ENCODE measurements at regions not wholly inside any gene's neighbourhood (a gene's known extent, or its start where the extent isn't known, plus 50 kb on each side); places are given as distances from the start of the nearest gene placed in this dataset.

- FAIRE-seq (no peak), DNase-seq (ENCODE audit: low read depth, low spot score) (no peak)
- ChIA-PET CTCF (interaction anchor here (0.8 to 1.3 kb wide), 2 partner anchors 13 to 25 kb away, joined by 3 read pairs; no protein-coding TSS in a partner anchor), POLR2A (no interaction called here)
- Histone ChIP-seq H2AFZ (ENCODE audit: low read depth, low read length) (no peak overlapping the region), H3K79me2 (ENCODE audit: control insufficient read depth, insufficient read depth, low read length) (no peaks in the 10 kb centered on the region), H3K9me3 (replicated peaks; ENCODE audit: control insufficient read depth, insufficient read depth, low read length) (no peaks in the 10 kb centered on the region), H3K9me1 (replicated peaks; ENCODE audit: control insufficient read depth, extremely low read depth, insufficient read depth, low read length) (no peaks in the 10 kb centered on the region), H3K27ac (ENCODE audit: insufficient read depth, low read depth, low read length) (no peak overlapping the region), H4K20me1 (replicated peaks; ENCODE audit: control insufficient read depth, extremely low read depth, insufficient read depth, low read length) (no peaks in the 10 kb centered on the region), H3K4me2 (ENCODE audit: insufficient read depth, low read length) (no peak overlapping the region), H3K27me3 (ENCODE audit: control insufficient read depth in 2 of 2, insufficient read depth in 2 of 2, low read length in 2 of 2) (no peaks in the 10 kb centered on the region), H3K36me3 (ENCODE audit: control insufficient read depth in 2 of 2, extremely low read depth in 1 of 2, insufficient read depth in 2 of 2, low read length in 2 of 2) (no peaks in the 10 kb centered on the region), H3K4me1 (ENCODE audit: control insufficient read depth, extremely low read depth, insufficient read depth, low read length) (no peaks in the 10 kb centered on the region), H3K9ac (replicated peaks; ENCODE audit: extremely low read depth, insufficient read depth, low read length) (no peak overlapping the region), H3K4me3 (replicated peaks in 1 of 3; ENCODE audit: insufficient read depth in 1 of 3, low read depth in 1 of 3, low read length in 3 of 3) (no peak overlapping the region)
- no peak for TF ChIP-seq POLR2A (IDR thresholded peaks at IDR 0.05; ENCODE audit: low read depth, low read length)
- TF ChIP-seq MAX (IDR thresholded peaks at IDR 0.05; ENCODE audit: insufficient read depth, insufficient read length) = no peak
- no peak for TF ChIP-seq FOS (IDR thresholded peaks at IDR 0.05; ENCODE audit: borderline replicate concordance, insufficient read depth, low read length)
- TF ChIP-seq EZH2 (IDR thresholded peaks at IDR 0.05; ENCODE audit: borderline replicate concordance, low read depth, low read length, severe bottlenecking) = no peak
- no peak for TF ChIP-seq POLR2AphosphoS5 (IDR thresholded peaks at IDR 0.05; ENCODE audit: insufficient read depth, low read depth, low read length)
- no peak for TF ChIP-seq JUN (IDR thresholded peaks at IDR 0.05; ENCODE audit: borderline replicate concordance, insufficient read depth, insufficient read length, low read depth)
- TF ChIP-seq, protein P1, sequence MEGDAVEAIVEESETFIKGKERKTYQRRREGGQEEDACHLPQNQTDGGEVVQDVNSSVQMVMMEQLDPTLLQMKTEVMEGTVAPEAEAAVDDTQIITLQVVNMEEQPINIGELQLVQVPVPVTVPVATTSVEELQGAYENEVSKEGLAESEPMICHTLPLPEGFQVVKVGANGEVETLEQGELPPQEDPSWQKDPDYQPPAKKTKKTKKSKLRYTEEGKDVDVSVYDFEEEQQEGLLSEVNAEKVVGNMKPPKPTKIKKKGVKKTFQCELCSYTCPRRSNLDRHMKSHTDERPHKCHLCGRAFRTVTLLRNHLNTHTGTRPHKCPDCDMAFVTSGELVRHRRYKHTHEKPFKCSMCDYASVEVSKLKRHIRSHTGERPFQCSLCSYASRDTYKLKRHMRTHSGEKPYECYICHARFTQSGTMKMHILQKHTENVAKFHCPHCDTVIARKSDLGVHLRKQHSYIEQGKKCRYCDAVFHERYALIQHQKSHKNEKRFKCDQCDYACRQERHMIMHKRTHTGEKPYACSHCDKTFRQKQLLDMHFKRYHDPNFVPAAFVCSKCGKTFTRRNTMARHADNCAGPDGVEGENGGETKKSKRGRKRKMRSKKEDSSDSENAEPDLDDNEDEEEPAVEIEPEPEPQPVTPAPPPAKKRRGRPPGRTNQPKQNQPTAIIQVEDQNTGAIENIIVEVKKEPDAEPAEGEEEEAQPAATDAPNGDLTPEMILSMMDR (IDR thresholded peaks at IDR 0.05; ENCODE audit: extremely low read depth in 1 of 2, insufficient read depth in 1 of 2, low read depth in 1 of 2, low read length in 2 of 2) = no peak
- no peak for TF ChIP-seq GATA2 (IDR thresholded peaks at IDR 0.05; ENCODE audit: insufficient read depth, insufficient read length, low read depth, low read length)
- TF ChIP-seq MYC (IDR thresholded peaks at IDR 0.05; ENCODE audit: low read depth, low read length) = no peak
- intact Hi-C loops (cut with micrococcal nuclease) = no loop called here
- dilution Hi-C loops (cut with MboI; ENCODE audit: extremely low pct_ligation_motif_present, low sequenced_read_pairs) = no loop called here
- BruUV-seq (replicated peaks) = no TSS peak
These were observed 75.7 kb upstream of the SMARCA2 start for GRCh38 chr9:1939466-1939865.

All from endothelial cell of umbilical vein (primary cell).